22Rv1 (cell line): ENCODE measurements at regions not wholly inside any gene's neighbourhood (a gene's known extent, or its start where the extent isn't known, plus 50 kb on each side); places are given as distances from the start of the nearest gene placed in this dataset.

Source experiments
- H3K27ac ChIP-seq: fragments of 450-650 bp; 2 replicates; pipeline ENCODE4 v1.5.1; 2017
- CTCF ChIP-seq: fragments of 450-650 bp; IDR thresholded peaks from 2 replicates; pipeline ENCODE4 v1.5.1; 2017; ENCODE audit warnings: mild to moderate bottlenecking
- ZFX ChIP-seq: fragments of 450-650 bp; IDR thresholded peaks from 2 replicates; pipeline ENCODE4 v1.6.1; 2017; ENCODE audit warnings: antibody characterized with exemption, borderline replicate concordance

GRCh38 chr5:152503206-152503605 lies 98.1 kb upstream of the NMUR2 start:
- TF ChIP-seq ZFX = no peak
- TF ChIP-seq CTCF = no peak
- H3K27ac ChIP-seq = no peak overlapping the region

DNA sequence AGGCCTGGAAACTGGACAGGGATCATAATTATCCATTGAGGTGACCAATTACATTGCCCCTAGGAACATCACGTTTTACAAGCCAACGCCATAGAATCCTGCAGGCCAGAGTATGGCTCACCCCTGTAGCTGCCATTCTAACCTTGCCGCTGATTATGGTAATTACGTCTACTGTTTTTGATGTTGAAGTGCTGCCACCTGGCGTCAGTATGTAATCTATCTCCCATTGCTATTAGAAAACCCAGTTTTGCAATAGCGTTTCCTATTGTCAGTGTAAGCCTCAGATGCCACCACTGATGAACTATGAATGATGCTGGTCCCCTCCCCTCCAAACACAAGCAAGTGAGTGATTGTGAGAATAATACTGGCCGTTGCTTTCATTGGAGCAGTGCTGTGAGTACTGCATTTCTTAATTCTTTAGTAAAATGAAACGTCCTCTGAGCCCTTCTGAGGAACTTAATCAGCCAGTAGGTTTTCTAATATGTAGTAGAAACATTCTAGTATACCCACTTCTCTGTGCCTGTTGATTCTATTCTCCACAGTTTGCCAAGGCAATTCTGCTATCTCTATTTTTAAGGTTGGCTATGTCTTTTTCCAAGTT lies 100.5 kb upstream of the NMUR2 start:
- no peak for TF ChIP-seq ZFX
- TF ChIP-seq CTCF = peak; percentile 78

DNA sequence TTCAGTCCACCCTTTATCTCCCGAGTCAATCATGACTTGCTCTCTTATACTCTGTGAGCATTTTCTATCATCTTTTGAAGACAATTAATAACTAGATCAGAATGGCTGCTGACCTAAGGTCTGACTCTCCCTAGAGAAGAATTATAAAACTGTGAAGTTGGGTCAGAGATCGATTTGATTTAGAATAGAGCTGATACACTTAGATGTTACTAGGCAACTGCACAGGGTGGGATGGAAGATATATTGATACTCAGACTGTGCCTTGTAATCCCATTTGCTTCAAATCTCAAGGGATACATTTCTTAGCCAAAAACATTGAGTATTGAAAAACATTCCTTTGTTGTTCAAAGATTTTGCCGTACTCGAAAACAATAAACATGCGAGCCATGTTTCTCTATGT lies 106.0 kb upstream of the NMUR2 start:
- TF ChIP-seq ZFX (no peak), CTCF (no peak)
- H3K27ac ChIP-seq = no peak overlapping the region

More for the DNA sequence above, 100.5 kb upstream of the NMUR2 start:
- no peak overlapping the region for H3K27ac ChIP-seq

GRCh38 chr5:152511531-152512132 lies 106.6 kb upstream of the NMUR2 start:
- no peak overlapping the region for H3K27ac ChIP-seq
- TF ChIP-seq CTCF (no peak), ZFX (no peak)

DNA sequence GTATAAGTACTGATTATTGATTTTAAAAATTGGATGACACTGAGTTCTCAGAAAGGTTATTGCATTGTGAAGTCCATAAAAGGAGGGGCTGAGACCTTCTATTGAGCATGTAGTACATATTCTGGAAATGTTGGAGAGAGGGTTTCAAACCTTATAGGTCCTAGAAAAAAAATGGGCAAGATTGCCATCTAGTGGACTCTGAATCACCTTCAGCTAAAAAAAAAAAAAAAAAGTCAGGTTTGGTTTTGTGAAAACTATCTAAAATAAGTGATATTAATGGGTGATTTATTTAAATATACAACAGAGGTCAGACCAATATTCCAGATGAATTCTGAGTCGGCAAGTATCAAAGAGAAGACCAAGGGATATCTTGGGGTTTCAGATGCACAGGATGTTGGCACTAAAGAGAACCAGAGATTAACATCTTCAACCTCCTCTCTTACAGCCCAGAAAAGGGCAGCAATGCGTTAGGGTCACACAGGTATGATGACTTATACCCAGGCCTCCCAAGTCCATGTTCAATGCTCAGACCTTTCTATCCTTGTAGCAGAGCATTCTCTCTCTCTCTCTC lies 109.8 kb upstream of the NMUR2 start:
- TF ChIP-seq CTCF (peak; percentile 71), ZFX (no peak)

GRCh38 chr5:152523964-152524363 lies 118.9 kb upstream of the NMUR2 start:
- H3K27ac ChIP-seq = no peak overlapping the region
- TF ChIP-seq ZFX (no peak), CTCF (no peak)

More for the DNA sequence above, 109.8 kb upstream of the NMUR2 start:
- H3K27ac ChIP-seq = no peak overlapping the region

DNA sequence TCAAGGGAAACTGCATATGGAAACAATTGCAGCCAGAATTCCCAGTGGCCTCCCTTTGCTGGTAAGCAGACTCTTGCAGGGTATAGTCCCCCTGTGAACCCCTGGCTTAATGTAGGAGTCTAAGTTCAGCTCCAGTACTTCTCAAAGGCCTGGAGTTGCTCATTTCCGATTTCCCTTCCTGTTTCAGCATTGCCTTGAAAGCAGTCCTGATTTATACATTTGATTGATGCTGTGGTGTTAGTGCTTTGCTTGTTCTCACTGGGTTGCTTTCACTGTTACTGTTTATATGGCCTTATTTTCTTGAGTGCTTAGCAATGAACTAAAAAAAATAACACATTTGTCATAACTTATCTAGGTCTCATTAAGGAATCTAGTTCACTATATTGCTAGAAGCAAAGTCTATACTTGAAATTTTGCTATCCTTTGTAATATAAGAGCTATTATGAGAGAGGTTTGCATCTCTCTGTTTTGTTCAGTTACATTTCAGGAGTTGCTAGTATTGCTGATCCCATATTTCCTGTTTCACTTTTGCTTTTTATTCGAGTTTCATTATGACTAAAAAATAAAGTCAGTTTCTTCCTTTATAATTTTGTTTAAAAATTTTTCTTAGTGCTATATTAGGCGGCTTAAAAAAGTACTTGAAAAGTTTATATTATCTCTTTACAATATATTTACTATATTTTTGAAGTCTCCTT lies 122.4 kb upstream of the NMUR2 start:
- no peak overlapping the region for H3K27ac ChIP-seq
- no peak for TF ChIP-seq ZFX
- no peak for TF ChIP-seq CTCF
